H1 (cell line): ENCODE measurements at regions not wholly inside any gene's neighbourhood (a gene's known extent, or its start where the extent isn't known, plus 50 kb on each side); places are given as distances from the start of the nearest gene placed in this dataset.

Source experiments
- CTCF ChIA-PET: fragments of 300-600 bp; sonication (Branson Sonifier 250); formaldehyde crosslinking; loops from one replicate; lab custom pipeline; 2021; ENCODE audit not compliant: partially characterized antibody; lab: Charles Lee
- POLR2A ChIA-PET: fragments of 300-600 bp; sonication (Branson Sonifier 250); formaldehyde crosslinking; loops from one replicate; lab custom pipeline; 2021; ENCODE audit warnings: inconsistent platforms; ENCODE audit not compliant: partially characterized antibody; lab: Charles Lee
- DNase-seq, 2 experiments: peaks; one replicate each; pipeline versions ENCODE4 v3.0.0 to v3.0.0-alpha.2; 2010 to 2022; ENCODE audit warnings: low spot score in 2 of 2, low read depth in 1 of 2, mixed read lengths in 1 of 2
- FAIRE-seq: peaks from 2 replicates; lab custom pipeline; 2011; peaks lifted over from hg19 to GRCh38; lab: Jason Lieb, UNC
- H2AFZ ChIP-seq: 2 replicates; pipeline ENCODE4 v1.8.1; 2012; ENCODE audit warnings: low read length, inconsistent platforms
- H2AK5ac ChIP-seq: 2 replicates; pipeline ENCODE4 v1.6.1; 2013; ENCODE audit warnings: low read depth, low read length
- H2BK120ac ChIP-seq: replicated peaks from 2 replicates; pipeline ENCODE3; 2013; ENCODE audit warnings: low read depth, low read length, inconsistent platforms
- H2BK12ac ChIP-seq: 2 replicates; pipeline ENCODE4 v1.6.1; 2013; ENCODE audit warnings: low read depth, low read length
- H2BK15ac ChIP-seq: 2 replicates; pipeline ENCODE4 v1.6.1; 2013; ENCODE audit warnings: low read length
- H2BK20ac ChIP-seq: 2 replicates; pipeline ENCODE4 v1.6.1; 2013; ENCODE audit warnings: low read length
- H2BK5ac ChIP-seq: 2 replicates; pipeline ENCODE4 v1.6.1; 2013; ENCODE audit warnings: low read depth, low read length
- H3K14ac ChIP-seq: 2 replicates; pipeline ENCODE4 v1.6.1; 2013; ENCODE audit warnings: inconsistent platforms; ENCODE audit not compliant: insufficient read length
- H3K18ac ChIP-seq: 2 replicates; pipeline ENCODE4 v1.6.1; 2013; ENCODE audit warnings: low read length; ENCODE audit errors: extremely low read depth
- H3K23ac ChIP-seq: 2 replicates; pipeline ENCODE4 v1.6.1; 2013; ENCODE audit warnings: inconsistent platforms; ENCODE audit not compliant: insufficient read length
- H3K23me2 ChIP-seq: 2 replicates; pipeline ENCODE4 v1.6.1; 2013; ENCODE audit warnings: low read depth, low read length
- H3K27ac ChIP-seq: 2 replicates; pipeline ENCODE4 v1.6.1; 2011; ENCODE audit warnings: low read depth, low read length, inconsistent platforms
- H3K27me3 ChIP-seq, 4 experiments: replicated peaks in 1 of 4; 1 replicate in 1 of 4; 2 replicates in 3 of 4; pipeline versions ENCODE4 v1.6.1 to v1.8.1; 2011 to 2013; ENCODE audit warnings: low read length in 3 of 4, mild to moderate bottlenecking in 3 of 4, inconsistent platforms in 2 of 4, mixed read lengths in 2 of 4, moderate library complexity in 1 of 4; ENCODE audit not compliant: control insufficient read depth in 3 of 4, insufficient read depth in 3 of 4; ENCODE audit errors: extremely low read depth in 1 of 4
- H3K36me3 ChIP-seq, 4 experiments: 2 replicates each; pipeline versions ENCODE4 v1.6.1 to v1.8.1; 2011 to 2013; ENCODE audit warnings: mild to moderate bottlenecking in 4 of 4, low read length in 3 of 4, moderate library complexity in 2 of 4, control low read depth in 1 of 4, inconsistent platforms in 1 of 4; ENCODE audit not compliant: insufficient read depth in 4 of 4, control insufficient read depth in 2 of 4
- H3K4ac ChIP-seq: replicated peaks from 2 replicates; pipeline ENCODE3; 2013; ENCODE audit warnings: low read length, low read depth, mixed read lengths, inconsistent platforms; ENCODE audit not compliant: insufficient read length
- H3K4me1 ChIP-seq, 4 experiments: replicated peaks in 1 of 4; 1 replicate in 1 of 4; 2 replicates in 3 of 4; pipeline versions ENCODE4 v1.6.1 to v1.8.1; 2011 to 2013; ENCODE audit warnings: low read length in 3 of 4, inconsistent platforms in 2 of 4, mixed read lengths in 1 of 4; ENCODE audit not compliant: insufficient read depth in 4 of 4, control insufficient read depth in 3 of 4
- H3K4me2 ChIP-seq, 2 experiments: 2 replicates each; pipeline versions ENCODE4 v1.6.1 to v1.8.1; 2011 to 2013; ENCODE audit warnings: low read depth in 2 of 2, low read length in 2 of 2, control low read depth in 1 of 2, inconsistent platforms in 1 of 2, mild to moderate bottlenecking in 1 of 2; ENCODE audit not compliant: insufficient read depth in 1 of 2
- H3K4me3 ChIP-seq, 4 experiments: fragments of 200-600, 300-600 bp in 1 of 4; sonication (generic), shearing (Covaris generic), sonication (Bioruptor Twin) in 1 of 4; 2 replicates each; pipeline versions ENCODE4 v1.5.1 to v1.8.1; 2011 to 2016; ENCODE audit warnings: low read length in 4 of 4, low read depth in 3 of 4, control low read depth in 2 of 4, inconsistent platforms in 2 of 4, mild to moderate bottlenecking in 2 of 4, mixed read lengths in 1 of 4, moderate library complexity in 1 of 4; ENCODE audit not compliant: insufficient read depth in 2 of 4; ENCODE audit errors: extremely low read depth in 1 of 4
- H3K56ac ChIP-seq: replicated peaks from 2 replicates; pipeline ENCODE3; 2013; ENCODE audit warnings: low read depth, mild to moderate bottlenecking, mixed read lengths, low read length, inconsistent platforms; ENCODE audit not compliant: insufficient read length
- H3K79me1 ChIP-seq: 2 replicates; pipeline ENCODE4 v1.6.1; 2013; ENCODE audit warnings: low read depth, low read length, control low read depth
- H3K79me2 ChIP-seq, 2 experiments: 2 replicates each; pipeline versions ENCODE4 v1.6.1 to v1.8.1; 2012 to 2013; ENCODE audit warnings: low read length in 2 of 2, mild to moderate bottlenecking in 2 of 2, inconsistent platforms in 1 of 2; ENCODE audit not compliant: insufficient read depth in 2 of 2, control insufficient read depth in 1 of 2
- H3K9ac ChIP-seq, 4 experiments: replicated peaks in 1 of 4; 1 replicate in 1 of 4; 2 replicates in 3 of 4; pipeline versions ENCODE4 v1.6.1 to v1.8.1; 2011 to 2013; ENCODE audit warnings: low read depth in 3 of 4, low read length in 3 of 4, control low read depth in 2 of 4, mild to moderate bottlenecking in 2 of 4, moderate library complexity in 2 of 4, inconsistent platforms in 1 of 4; ENCODE audit errors: extremely low read depth in 1 of 4
- H3K9me3 ChIP-seq, 2 experiments: 2 replicates each; pipeline versions ENCODE4 v1.6.1 to v1.8.1; 2012 to 2013; ENCODE audit warnings: mild to moderate bottlenecking in 2 of 2, moderate library complexity in 2 of 2, control low read depth in 1 of 2, inconsistent platforms in 1 of 2, low read depth in 1 of 2, low read length in 1 of 2, mixed read lengths in 1 of 2; ENCODE audit not compliant: insufficient read depth in 2 of 2
- H4K20me1 ChIP-seq, 2 experiments: replicated peaks in 1 of 2; 2 replicates each; pipeline versions ENCODE3 to v1.8.1; 2011 to 2013; ENCODE audit warnings: inconsistent platforms in 2 of 2, low read length in 2 of 2, mild to moderate bottlenecking in 1 of 2; ENCODE audit not compliant: insufficient read depth in 2 of 2, control insufficient read depth in 1 of 2
- H4K5ac ChIP-seq: 2 replicates; pipeline ENCODE4 v1.6.1; 2013; ENCODE audit warnings: low read length, low read depth, mixed read lengths, inconsistent platforms; ENCODE audit not compliant: insufficient read length
- H4K8ac ChIP-seq: 2 replicates; pipeline ENCODE4 v1.8.0; 2013; ENCODE audit warnings: mild to moderate bottlenecking, moderate library complexity, low read length, inconsistent platforms; ENCODE audit not compliant: insufficient read depth; ENCODE audit errors: extremely low read depth
- H4K91ac ChIP-seq: replicated peaks from 2 replicates; pipeline ENCODE3; 2013; ENCODE audit warnings: low read length, mixed read lengths, inconsistent platforms; ENCODE audit not compliant: insufficient read length
- CHD2 ChIP-seq: IDR thresholded peaks from 2 replicates; pipeline ENCODE4 v1.6.1; 2012; ENCODE audit warnings: low read length, improper control_type of control experiment
- GABPA ChIP-seq: IDR thresholded peaks from 2 replicates; pipeline ENCODE4 v1.6.1; 2011; ENCODE audit warnings: mild to moderate bottlenecking, low read length, moderate library complexity, borderline replicate concordance; ENCODE audit not compliant: insufficient read depth
- TBP ChIP-seq: IDR thresholded peaks from 2 replicates; pipeline ENCODE4 v1.6.1; 2011; ENCODE audit warnings: low read depth, low read length, improper control_type of control experiment
- WGBS, 2 experiments: shearing (Covaris generic) in 1 of 2; methylation state at CpG; one replicate each; pipeline versions ENCODE4 v1.1.6 to v1.1.7; 2013 to 2015; ENCODE audit warnings: low lambda C conversion rate in 2 of 2, mixed read lengths in 2 of 2, inconsistent platforms in 1 of 2, low coverage in 1 of 2, missing lambda C conversion rate in 1 of 2; ENCODE audit not compliant: insufficient replicate concordance in 2 of 2, insufficient coverage in 1 of 2, insufficient read length in 1 of 2; ENCODE audit errors: extremely low coverage in 1 of 2, missing lambda C conversion rate in 1 of 2; 5-methylcytosine and 5-hydroxymethylcytosine counted together

DNA sequence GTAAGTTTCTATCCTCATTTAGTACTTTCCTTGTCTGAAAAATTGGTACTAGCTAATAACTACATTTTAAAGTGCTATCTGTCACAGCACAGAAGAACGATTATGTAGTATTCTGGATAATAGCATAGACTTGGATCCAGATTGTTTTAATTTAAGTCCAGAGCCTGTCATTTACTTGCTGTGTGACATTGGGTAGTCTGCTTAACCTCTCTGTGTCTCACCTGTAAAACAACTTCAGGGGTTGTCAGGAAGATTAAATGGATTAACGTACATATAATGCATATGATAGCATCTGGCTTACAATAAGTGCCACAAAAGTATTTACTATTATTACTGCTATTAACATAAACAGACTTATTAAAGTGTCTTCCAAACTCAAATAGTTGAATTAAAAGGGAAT lies 1221.4 kb downstream of the GATA3 start:
- H3K79me1 ChIP-seq, result no peaks in the 10 kb centered on the region
- H3K4me1 ChIP-seq, result no peaks in the 10 kb centered on the region
- H2AFZ ChIP-seq, result no peak overlapping the region
- no peak overlapping the region for H3K9ac ChIP-seq
- no peak overlapping the region for H2BK15ac ChIP-seq
- H2BK5ac ChIP-seq, result no peak overlapping the region
- peaks cover 0 to 10% of the 10 kb centered on the region in 2 experiments; a peak in 1 of 4 replicates for H3K9me3 ChIP-seq
- 89% methylated on average over 2 of the region's 2 CpGs; no CpG with 5 or more reads in 1 of the 2 experiments for WGBS, 2 experiments
- H3K27me3 ChIP-seq, result no peaks in the 10 kb centered on the region
- no peak overlapping the region for H3K23ac ChIP-seq
- H3K14ac ChIP-seq, result no peak overlapping the region
- no peaks in the 10 kb centered on the region for H4K20me1 ChIP-seq
- H2BK20ac ChIP-seq, result no peak overlapping the region
- no peak overlapping the region for H2BK12ac ChIP-seq
- no peak for TF ChIP-seq GABPA
- no peak for TF ChIP-seq TBP
- TF ChIP-seq CHD2, result no peak
- no peak overlapping the region for H3K4me2 ChIP-seq
- H3K27ac ChIP-seq, result no peak overlapping the region
- no peak overlapping the region for H4K91ac ChIP-seq
- no peak for FAIRE-seq
- no peak overlapping the region for H4K8ac ChIP-seq
- CTCF ChIA-PET, result interaction anchor here (1.9 kb wide), 1 partner anchor 67 kb away, joined by 8 read pairs; no protein-coding TSS in a partner anchor
- H2AK5ac ChIP-seq, result no peak overlapping the region
- H3K18ac ChIP-seq, result no peak overlapping the region
- no peaks in the 10 kb centered on the region for H3K23me2 ChIP-seq
- no peak overlapping the region for H3K4ac ChIP-seq
- no peak overlapping the region for H3K4me3 ChIP-seq
- no peak overlapping the region for H4K5ac ChIP-seq
- no peak for DNase-seq
- no peaks in the 10 kb centered on the region for H3K79me2 ChIP-seq
- H2BK120ac ChIP-seq, result no peak overlapping the region
- POLR2A ChIA-PET, result no interaction called here
- H3K56ac ChIP-seq, result no peak overlapping the region
- H3K36me3 ChIP-seq, result no peaks in the 10 kb centered on the region
